ENCODE measurements at regions not wholly inside any gene's neighbourhood (a gene's known extent, or its start where the extent isn't known, plus 50 kb on each side); places are given as distances from the start of the nearest gene placed in this dataset.

GRCh38 chr15:59876140-59876539 is 128.0 kb upstream of the FOXB1 start:
- no peak for TF ChIP-seq CTCF (IDR thresholded peaks at IDR 0.05; ENCODE audit: extremely low read depth, missing control alignments)
- no peak for DNase-seq (ENCODE audit: low spot score)

GRCh38 chr15:59873644-59874272 is 130.4 kb upstream of the FOXB1 start:
- no peak for TF ChIP-seq CTCF (IDR thresholded peaks at IDR 0.05; ENCODE audit: extremely low read depth, missing control alignments)
- DNase-seq (ENCODE audit: low spot score) = no peak

- no peak for TF ChIP-seq CTCF (IDR thresholded peaks at IDR 0.05; ENCODE audit: extremely low read depth, missing control alignments)
- DNase-seq (ENCODE audit: low spot score) = no peak
Observed at GRCh38 chr15:59867086-59867855, 136.8 kb upstream of the FOXB1 start.

GRCh38 chr15:59866642-59867041 is 137.5 kb upstream of the FOXB1 start:
- no peak for TF ChIP-seq CTCF (IDR thresholded peaks at IDR 0.05; ENCODE audit: extremely low read depth, missing control alignments)
- DNase-seq (ENCODE audit: low spot score) = no peak

GRCh38 chr15:59862191-59863155 is 141.6 kb upstream of the FOXB1 start:
- DNase-seq (ENCODE audit: low spot score) = no peak
- TF ChIP-seq CTCF (IDR thresholded peaks at IDR 0.05; ENCODE audit: extremely low read depth, missing control alignments) = no peak

GRCh38 chr15:59847968-59848367 is 156.1 kb upstream of the FOXB1 start:
- no peak for TF ChIP-seq CTCF (IDR thresholded peaks at IDR 0.05; ENCODE audit: extremely low read depth, missing control alignments)
- no peak for DNase-seq (ENCODE audit: low spot score)

All from GM20000 (cell line).